ENCODE measurements at regions not wholly inside any gene's neighbourhood (a gene's known extent, or its start where the extent isn't known, plus 50 kb on each side); places are given as distances from the start of the nearest gene placed in this dataset.

- H3K4me3 ChIP-seq (ENCODE audit: low read depth, low read length): no peak overlapping the region
- H3K27me3 ChIP-seq (ENCODE audit: control insufficient read depth, insufficient read depth, low read length): no peaks in the 10 kb centered on the region
- FAIRE-seq (no peak), DNase-seq (ENCODE audit: low read depth) (no peak)
- H3K36me3 ChIP-seq (ENCODE audit: control insufficient read depth, insufficient read depth, low read length): no peaks in the 10 kb centered on the region
- TF ChIP-seq CTCF (IDR thresholded peaks at IDR 0.05; ENCODE audit: insufficient read depth, low read length, severe bottlenecking): no peak
Observed at GRCh38 chr2:108165729-108166128, 74.0 kb upstream of the SULT1C3 start.

DNA sequence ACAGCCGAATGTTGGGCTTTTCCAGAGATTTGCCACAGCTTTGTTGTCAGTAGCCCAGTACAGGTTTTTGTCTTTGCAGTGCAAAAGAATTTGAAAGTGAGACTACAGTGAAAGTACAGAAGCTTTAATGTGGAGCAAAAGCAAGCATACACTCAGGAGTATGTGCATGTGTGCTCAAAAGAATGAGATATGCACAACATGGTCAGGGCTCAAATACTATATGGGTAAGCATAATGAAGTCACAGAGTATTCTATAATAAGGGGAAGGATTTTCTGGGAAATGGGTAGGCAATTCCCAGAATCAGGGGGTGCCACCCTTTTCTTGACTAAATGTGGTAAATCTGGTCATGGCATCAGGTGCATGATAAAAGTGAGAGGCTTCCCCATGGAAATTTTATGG is 72.1 kb upstream of the SULT1C3 start:
- no peak overlapping the region for H3K4me3 ChIP-seq (ENCODE audit: low read depth, low read length)
- DNase-seq (ENCODE audit: low read depth) (no peak), FAIRE-seq (no peak)

DNA sequence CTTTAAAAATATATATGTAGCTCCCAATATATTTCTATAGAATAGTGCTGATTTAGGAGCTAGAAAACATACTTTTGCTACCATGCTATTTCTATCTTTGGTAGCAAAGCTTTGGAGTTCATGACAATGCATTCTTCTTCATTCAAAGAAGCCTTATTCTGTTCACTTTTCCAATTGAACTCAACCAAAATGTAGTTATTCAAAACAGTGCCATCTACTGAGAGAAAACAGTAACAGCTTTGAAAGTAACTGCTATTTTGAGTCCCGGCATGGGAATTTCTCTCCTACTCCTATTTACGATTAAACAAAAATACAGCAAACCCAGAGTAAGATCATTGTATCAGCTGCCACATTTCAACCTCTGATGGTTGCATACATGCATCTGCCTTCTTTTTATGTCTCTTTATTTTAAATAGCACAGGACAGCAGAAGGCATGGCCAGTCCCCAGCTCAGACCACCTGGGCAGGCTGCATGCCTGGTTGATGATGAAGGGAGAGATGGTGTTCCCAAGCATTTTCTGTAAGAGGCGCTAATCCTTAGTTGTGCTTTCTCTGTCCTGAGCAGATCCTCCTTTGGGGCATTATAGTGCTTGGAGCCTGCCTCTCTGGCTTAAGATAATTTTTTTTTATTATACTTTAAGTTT is 69.7 kb upstream of the SULT1C3 start:
- TF ChIP-seq CTCF (IDR thresholded peaks at IDR 0.05; ENCODE audit: insufficient read depth, low read length, severe bottlenecking): peak; percentile 36
- Histone ChIP-seq H3K27me3 (ENCODE audit: control insufficient read depth, insufficient read depth, low read length) (no peaks in the 10 kb centered on the region), H3K36me3 (ENCODE audit: control insufficient read depth, insufficient read depth, low read length) (no peaks in the 10 kb centered on the region), H3K4me3 (ENCODE audit: low read depth, low read length) (no peak overlapping the region)
- DNase-seq (ENCODE audit: low read depth): peak; percentile 46
- no peak for FAIRE-seq

More for the DNA sequence above, 72.1 kb upstream of the SULT1C3 start:
- Histone ChIP-seq H3K36me3 (ENCODE audit: control insufficient read depth, insufficient read depth, low read length) (no peaks in the 10 kb centered on the region), H3K27me3 (ENCODE audit: control insufficient read depth, insufficient read depth, low read length) (no peaks in the 10 kb centered on the region)
- TF ChIP-seq CTCF (IDR thresholded peaks at IDR 0.05; ENCODE audit: insufficient read depth, low read length, severe bottlenecking): no peak

DNA sequence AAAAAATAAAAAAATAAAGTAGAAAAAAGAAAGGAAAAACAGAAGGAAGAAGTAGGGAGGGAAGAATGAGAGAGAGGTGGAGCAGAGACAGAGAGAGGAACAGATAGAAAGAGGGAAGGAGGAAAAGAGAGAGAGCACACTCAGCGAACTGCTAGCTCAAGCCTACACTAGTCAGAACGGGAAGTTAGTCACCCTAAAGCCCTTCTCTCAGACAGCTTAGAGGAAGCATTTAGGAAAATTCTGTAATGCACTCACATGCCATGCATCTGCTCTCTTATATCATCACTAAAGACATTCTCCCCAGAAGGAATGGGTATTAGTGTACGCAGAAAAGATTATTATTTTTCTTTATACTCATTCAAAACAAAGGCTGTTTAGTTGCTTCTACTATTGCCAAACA is 68.1 kb upstream of the SULT1C3 start:
- Histone ChIP-seq H3K36me3 (ENCODE audit: control insufficient read depth, insufficient read depth, low read length) (no peaks in the 10 kb centered on the region), H3K4me3 (ENCODE audit: low read depth, low read length) (no peak overlapping the region), H3K27me3 (ENCODE audit: control insufficient read depth, insufficient read depth, low read length) (no peaks in the 10 kb centered on the region)
- no peak for TF ChIP-seq CTCF (IDR thresholded peaks at IDR 0.05; ENCODE audit: insufficient read depth, low read length, severe bottlenecking)
- no peak for FAIRE-seq
- DNase-seq (ENCODE audit: low read depth): peak; percentile 55

GRCh38 chr2:108182489-108182888 is 57.3 kb upstream of the SULT1C3 start:
- FAIRE-seq (peak; percentile 23), DNase-seq (ENCODE audit: low read depth) (peak; percentile 33)
- H3K36me3 ChIP-seq (ENCODE audit: control insufficient read depth, insufficient read depth, low read length): no peaks in the 10 kb centered on the region
- H3K4me3 ChIP-seq (ENCODE audit: low read depth, low read length): no peak overlapping the region
- peak; percentile 37 for TF ChIP-seq CTCF (IDR thresholded peaks at IDR 0.05; ENCODE audit: insufficient read depth, low read length, severe bottlenecking)
- H3K27me3 ChIP-seq (ENCODE audit: control insufficient read depth, insufficient read depth, low read length): no peaks in the 10 kb centered on the region

GRCh38 chr2:108184419-108184818 is 55.3 kb upstream of the SULT1C3 start:
- peak; percentile 45 for TF ChIP-seq CTCF (IDR thresholded peaks at IDR 0.05; ENCODE audit: insufficient read depth, low read length, severe bottlenecking)
- H3K36me3 ChIP-seq (ENCODE audit: control insufficient read depth, insufficient read depth, low read length): no peaks in the 10 kb centered on the region
- no peaks in the 10 kb centered on the region for H3K27me3 ChIP-seq (ENCODE audit: control insufficient read depth, insufficient read depth, low read length)
- FAIRE-seq (no peak), DNase-seq (ENCODE audit: low read depth) (peak; percentile 39)
- H3K4me3 ChIP-seq (ENCODE audit: low read depth, low read length): no peak overlapping the region

Data from bronchial epithelial cell (primary cell).